ENCODE measurements at regions not wholly inside any gene's neighbourhood (a gene's known extent, or its start where the extent isn't known, plus 50 kb on each side); places are given as distances from the start of the nearest gene placed in this dataset.

DNA sequence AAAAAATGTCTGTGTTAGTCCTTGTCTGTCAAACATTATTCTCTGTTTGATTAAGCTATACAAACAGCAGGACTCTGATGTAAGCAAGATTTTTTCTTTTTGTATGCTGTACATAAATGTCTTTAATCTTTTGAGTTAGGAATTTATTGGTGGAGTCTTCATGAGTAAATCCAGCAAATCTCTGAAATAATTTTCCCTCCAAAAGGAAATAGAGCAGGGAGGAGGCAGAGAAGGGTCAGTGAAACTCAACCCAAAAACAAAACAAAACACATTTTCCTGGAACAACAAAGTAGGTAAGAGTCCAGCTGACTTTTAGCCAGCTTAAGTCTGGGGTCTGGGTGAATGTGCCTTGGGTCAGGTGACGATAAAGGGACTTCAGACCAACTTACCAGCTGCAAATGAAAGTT is 113.7 kb downstream of the FOXA2 start:
- in situ Hi-C loops (cut with MboI; ENCODE audit: low sequenced_read_pairs), result no loop called here

- in situ Hi-C loops (cut with MboI; ENCODE audit: low sequenced_read_pairs), result no loop called here
Measured at GRCh38 chr20:22466447-22467171, 117.8 kb downstream of the FOXA2 start.

DNA sequence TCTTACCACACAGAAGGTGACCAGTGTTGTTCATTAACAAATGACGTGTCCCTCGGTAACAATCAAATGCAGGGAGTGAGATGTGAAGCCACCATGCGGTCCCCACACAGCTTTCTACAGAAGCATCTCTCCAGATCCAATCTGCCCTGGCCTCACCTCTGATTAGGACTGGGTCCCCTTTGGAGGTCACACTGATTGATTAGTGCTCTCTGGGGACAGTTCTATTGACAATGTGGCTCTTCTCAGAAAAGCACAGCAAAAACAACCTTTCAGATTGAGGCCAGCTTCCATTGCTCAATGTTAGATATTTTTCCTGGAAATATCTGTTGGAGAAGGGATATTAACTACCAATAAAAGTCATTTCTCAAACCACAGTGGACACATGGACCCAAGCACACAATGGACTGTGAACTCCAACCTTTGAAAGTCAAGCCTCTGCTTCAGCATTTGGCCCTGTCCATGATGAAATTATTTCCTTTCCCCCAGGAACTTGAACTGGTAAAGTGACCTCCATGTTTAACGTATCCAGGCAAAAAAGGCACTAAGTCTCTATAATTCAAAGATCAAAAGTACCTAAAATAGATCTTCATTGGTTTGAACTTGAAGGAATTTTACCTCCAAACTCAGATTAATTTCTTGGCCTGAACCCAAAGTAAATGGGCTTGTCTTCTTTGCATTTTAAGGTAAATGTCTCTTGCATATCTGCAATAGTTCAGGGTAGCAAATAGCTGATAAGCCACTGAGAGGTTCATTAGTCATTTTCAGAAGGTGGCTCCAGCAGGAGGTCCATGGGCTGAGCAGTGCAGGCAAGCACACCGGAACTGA is 118.5 kb downstream of the FOXA2 start:
- in situ Hi-C loops (cut with MboI; ENCODE audit: low sequenced_read_pairs), result no loop called here

- in situ Hi-C loops (cut with MboI; ENCODE audit: low sequenced_read_pairs), result no loop called here
Measured at GRCh38 chr20:22464312-22465003, 119.9 kb downstream of the FOXA2 start.

- in situ Hi-C loops (cut with MboI; ENCODE audit: low sequenced_read_pairs), result no loop called here
Measured at GRCh38 chr20:22462975-22463914, 121.1 kb downstream of the FOXA2 start.

- in situ Hi-C loops (cut with MboI; ENCODE audit: low sequenced_read_pairs), result no loop called here
Measured at GRCh38 chr20:22460803-22461202, 123.6 kb downstream of the FOXA2 start.

DNA sequence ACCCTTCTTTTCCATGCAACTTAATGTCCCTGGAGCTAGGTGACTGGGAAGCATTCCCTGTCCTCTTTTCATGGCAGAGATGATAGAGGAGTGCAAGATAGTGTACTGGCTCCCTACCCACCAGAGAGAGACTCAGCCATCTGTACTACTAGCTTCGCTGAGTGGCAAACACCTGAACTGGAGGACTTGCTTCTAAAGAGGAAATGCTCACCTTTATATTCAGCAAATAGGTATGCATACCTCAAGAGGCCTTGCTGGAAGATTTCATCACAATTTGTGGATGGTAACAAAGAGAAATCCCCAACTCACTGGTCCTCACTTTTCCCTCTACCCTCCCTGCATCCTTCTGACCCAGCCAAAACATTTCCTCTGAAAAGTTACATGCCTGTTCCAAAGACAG is 124.1 kb downstream of the FOXA2 start:
- in situ Hi-C loops (cut with MboI; ENCODE audit: low sequenced_read_pairs), result no loop called here

DNA sequence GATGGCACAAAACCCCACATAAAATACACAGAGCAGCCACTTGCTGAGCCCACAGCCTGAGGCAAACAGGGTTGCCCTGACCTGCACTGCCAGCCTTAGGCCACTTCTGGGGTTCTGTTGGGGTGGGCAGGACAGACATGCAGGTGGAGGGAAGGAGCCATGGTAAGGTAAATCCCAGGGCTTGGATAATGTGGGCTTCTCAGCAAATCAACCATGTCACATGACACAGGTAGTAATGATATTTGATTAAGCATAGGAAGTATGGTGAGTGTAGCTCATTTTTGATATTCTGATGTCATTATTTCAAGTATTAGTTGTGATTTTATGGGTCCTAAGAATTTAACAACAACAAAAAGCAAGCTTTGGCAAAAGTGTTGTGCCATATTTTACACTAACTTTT is 124.6 kb downstream of the FOXA2 start:
- in situ Hi-C loops (cut with MboI; ENCODE audit: low sequenced_read_pairs), result no loop called here

DNA sequence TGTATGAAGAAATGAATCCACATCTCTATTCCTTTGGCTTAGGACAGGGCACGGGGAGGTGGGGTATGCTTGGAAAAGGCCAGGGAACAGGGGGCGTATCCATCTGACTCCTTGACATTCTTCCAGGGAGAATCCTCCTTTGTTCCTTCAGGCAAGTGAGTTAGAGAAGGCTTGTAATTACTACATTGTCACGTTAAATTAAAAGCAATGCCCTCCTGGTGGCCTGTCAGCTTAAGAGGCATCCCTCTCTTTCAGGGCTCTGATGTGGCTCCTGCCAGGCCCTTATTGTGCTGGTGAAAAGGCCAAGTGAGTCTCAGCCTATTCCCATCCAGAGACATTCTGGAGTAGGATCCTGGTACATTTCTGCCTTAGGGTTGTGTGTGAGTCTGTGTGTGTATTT is 128.3 kb downstream of the FOXA2 start:
- in situ Hi-C loops (cut with MboI; ENCODE audit: low sequenced_read_pairs), result no loop called here

DNA sequence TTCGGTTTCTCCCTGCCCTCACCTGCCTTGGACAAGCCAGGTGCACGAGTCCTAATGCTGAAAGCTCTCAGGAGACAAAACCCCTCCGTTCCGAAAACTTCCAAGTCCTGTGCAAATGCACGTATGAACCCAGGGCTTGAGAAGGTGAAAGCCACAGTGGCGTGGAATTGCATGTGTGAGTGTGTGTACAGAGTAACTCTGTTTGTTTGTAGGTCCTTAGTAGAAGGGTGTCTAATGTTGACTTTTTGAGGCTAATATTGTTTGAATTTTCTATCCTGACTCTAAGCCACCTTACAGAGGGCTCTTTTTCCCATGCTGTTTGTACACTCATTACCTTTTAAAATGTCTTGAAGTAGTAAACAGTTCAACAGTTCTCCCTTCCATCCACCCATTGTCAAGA is 129.1 kb downstream of the FOXA2 start:
- in situ Hi-C loops (cut with MboI; ENCODE audit: low sequenced_read_pairs), result no loop called here

GRCh38 chr20:22453244-22454080 is 130.9 kb downstream of the FOXA2 start:
- in situ Hi-C loops (cut with MboI; ENCODE audit: low sequenced_read_pairs), result no loop called here

DNA sequence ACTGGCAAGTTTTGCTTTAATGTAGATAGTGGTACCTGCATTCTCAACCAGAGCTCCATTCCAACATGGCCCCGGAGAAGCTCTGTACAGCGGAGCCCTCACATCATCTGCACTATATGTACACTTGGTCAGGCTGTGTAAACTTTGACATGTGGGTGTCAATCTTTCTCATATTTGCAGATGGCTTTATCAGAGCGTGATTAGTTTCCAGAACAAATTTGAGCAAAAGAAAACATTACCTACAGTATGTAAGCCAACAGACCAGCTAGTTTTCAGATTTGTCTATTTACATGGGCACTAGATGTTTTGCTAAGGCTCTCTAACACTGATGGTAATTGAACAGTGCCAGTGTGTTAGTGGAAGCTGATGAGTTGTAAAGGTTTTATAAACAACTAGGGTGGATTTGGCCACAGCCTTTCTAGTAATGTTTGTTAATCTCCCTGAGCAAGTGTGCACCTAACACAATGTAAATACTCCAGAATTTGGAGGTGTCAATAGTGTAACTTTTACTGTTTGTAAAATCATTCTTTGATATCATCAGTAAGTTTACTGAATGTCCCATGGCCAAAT is 131.8 kb downstream of the FOXA2 start:
- in situ Hi-C loops (cut with MboI; ENCODE audit: low sequenced_read_pairs), result no loop called here

GRCh38 chr20:22450537-22450936 is 133.8 kb downstream of the FOXA2 start:
- in situ Hi-C loops (cut with MboI; ENCODE audit: low sequenced_read_pairs), result no loop called here

GRCh38 chr20:22449188-22449973 is 135.0 kb downstream of the FOXA2 start:
- in situ Hi-C loops (cut with MboI; ENCODE audit: low sequenced_read_pairs), result no loop called here

DNA sequence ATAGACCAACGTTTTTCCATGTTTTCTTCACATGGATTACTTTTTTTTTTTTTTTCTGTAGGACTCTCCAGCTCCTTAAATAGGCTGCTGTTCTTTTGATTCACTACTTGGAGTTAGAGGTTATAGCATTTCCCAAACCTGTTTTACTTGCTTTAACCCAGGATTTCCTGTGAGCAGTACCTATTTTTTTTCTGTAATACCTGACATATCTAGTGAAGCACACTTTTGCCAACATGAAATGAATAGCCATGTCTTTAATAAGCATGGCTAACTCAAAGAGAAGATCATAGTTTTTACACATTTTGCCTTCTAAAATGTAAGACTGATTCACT is 137.0 kb downstream of the FOXA2 start:
- in situ Hi-C loops (cut with MboI; ENCODE audit: low sequenced_read_pairs), result no loop called here

GRCh38 chr20:22446613-22447446 is 137.5 kb downstream of the FOXA2 start:
- in situ Hi-C loops (cut with MboI; ENCODE audit: low sequenced_read_pairs), result no loop called here

GRCh38 chr20:22442318-22442717 is 142.1 kb downstream of the FOXA2 start:
- in situ Hi-C loops (cut with MboI; ENCODE audit: low sequenced_read_pairs), result no loop called here

DNA sequence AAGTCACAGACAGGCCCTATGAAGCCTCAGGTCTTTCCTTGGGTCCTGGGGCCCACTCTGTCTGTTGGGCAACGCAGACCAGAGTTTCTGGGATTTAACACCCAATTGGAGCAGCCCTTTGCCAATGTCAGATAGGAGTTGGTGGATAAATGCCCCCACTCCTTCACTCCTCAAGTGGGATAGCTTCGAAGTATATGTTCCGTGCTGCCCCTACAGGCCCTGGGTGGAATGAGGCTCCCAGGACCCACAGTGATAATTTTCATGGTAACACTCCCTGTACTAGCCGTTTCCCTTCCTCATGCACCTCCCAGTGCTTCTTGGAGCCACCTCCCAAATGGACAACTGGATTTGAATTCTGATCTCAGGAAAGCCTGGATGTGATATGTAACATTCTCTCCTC is 145.4 kb downstream of the FOXA2 start:
- in situ Hi-C loops (cut with MboI; ENCODE audit: low sequenced_read_pairs), result no loop called here

All from HL-60/S4 treated with retinoic acid at 250 ng/mL for 4 days and 3 days (cell line).